Fibroblast of peridontal ligament (primary cell): ENCODE measurements at regions not wholly inside any gene's neighbourhood (a gene's known extent, or its start where the extent isn't known, plus 50 kb on each side); places are given as distances from the start of the nearest gene placed in this dataset.

ENCODE experiments used
- DNase-seq: peaks from one replicate; pipeline ENCODE4 v3.0.0-alpha.2; 2010; ENCODE audit errors: extremely low read depth

DNA sequence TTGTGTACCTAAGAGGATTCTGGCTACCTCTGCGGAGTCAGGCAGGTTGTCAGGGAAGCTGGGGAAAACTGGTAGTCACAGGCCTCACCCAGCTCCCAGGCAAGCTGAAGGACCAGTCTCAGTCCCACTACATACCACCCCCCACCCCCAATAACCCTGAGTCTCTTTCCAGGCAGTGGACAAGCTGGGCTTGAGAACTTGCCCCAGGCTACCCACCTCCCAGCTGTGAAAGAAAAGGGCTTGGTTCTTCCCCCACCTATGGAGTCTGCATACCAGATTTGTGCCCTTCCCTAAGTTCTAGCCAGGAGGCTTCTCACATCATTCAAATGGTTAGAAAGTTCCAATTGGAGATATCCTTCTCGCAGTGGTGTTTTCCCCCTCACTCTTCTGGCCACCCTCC lies 1678.8 kb downstream of the MAT2B start:
- DNase-seq: no peak

- DNase-seq: no peak
Measured at GRCh38 chr5:165185716-165186115, 1680.3 kb downstream of the MAT2B start.

GRCh38 chr5:165187815-165188214 lies 1682.4 kb downstream of the MAT2B start:
- DNase-seq: no peak

GRCh38 chr5:165188556-165189175 lies 1683.2 kb downstream of the MAT2B start:
- DNase-seq: no peak

DNA sequence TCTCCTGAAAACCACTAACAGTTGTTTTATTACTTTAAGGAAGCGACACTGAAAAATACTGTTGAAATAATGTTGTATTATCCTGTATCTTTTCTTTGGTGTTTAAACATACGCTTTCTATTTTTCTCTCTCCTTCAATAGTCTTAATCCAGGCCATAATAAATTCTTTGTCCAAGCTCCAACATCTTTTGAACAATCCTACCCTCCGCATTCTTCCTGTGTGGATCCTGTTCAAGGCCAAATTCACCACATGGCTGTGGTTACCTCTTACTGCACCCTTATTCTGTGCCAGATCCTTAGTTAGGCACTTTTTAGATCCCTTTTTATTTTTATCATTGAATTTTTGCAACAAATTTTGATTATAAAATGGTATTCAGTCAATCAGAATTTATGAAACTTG lies 1691.5 kb downstream of the MAT2B start:
- DNase-seq: no peak

GRCh38 chr5:165201369-165201768 lies 1696.0 kb downstream of the MAT2B start:
- DNase-seq: peak; percentile 64

GRCh38 chr5:165201771-165202518 lies 1696.5 kb downstream of the MAT2B start:
- DNase-seq: peak; percentile 60

DNA sequence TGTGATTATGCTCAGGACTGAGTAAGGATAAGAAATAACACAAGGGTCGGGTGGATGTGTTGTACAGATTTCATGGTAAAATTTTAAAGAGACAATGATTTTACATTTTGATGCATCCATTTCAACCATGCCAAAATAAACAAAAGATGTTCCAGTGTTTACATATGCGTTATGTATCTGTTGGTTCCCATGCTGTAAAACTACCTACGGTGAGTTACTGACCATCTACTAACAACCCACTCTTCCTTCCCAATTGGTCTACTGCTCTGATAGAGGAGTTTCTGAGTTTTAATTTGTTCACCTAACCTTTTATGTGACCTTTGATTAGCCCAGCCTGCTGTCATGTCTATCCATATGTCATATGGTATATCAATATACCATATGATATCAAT lies 1697.1 kb downstream of the MAT2B start:
- no peak for DNase-seq

DNA sequence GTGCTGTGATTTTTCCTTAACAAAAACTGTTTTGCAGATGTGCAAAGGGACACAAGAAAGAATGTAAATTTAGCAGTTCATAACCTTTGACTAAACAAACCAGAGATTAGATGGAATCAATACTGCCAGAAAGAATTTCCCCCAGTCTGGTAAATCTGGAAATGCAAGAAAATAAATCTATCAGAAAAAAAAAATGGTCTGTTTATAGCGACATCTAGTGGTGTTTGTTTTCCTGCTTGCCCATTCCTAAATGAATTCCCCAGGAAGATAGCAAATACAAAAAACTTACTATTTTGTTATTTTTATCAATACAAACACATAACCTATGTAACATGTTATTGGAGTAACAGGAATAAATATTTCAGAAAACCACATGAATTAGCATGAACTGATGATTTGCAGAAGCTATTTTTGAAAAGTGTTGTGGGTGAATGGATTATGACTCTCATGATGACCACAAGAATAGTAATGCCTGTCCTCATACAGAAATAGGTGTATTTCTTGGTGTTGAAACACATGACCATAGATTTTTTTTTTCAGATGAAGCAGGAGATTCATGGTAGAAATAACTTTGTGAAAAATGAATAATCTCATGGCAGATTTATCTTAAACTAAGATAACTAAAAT lies 1703.8 kb downstream of the MAT2B start:
- DNase-seq: peak; percentile 65

DNA sequence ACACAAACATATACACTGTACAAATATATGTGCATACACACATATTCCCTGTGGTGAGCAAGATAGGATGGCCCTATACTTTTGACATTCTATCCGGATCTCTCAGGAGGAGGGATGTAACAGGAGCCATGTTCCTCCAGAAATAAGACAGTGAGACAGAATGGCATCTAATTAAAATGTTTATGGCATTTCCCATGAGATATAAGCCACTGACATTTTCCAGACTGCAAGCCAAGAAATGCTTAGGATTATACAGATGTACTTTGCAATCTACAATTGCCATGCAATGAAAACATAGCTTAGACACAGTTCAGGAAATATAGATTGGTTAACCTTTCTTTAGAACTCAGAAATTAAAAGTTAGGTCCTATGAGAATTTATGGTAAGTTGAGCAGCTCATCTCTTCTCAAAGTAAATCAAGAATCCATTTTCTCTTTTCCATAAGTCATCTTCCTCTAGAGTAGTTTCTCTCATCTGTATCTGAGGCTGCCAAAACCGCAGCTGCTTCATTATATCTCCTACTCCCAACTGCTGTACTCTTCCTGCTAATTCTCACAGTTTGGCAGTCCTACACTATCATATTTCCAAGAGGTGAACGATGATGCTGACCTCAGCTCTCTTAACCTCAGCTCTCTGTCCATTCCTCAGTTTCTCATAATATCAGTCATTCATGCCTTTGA lies 1719.1 kb downstream of the MAT2B start:
- DNase-seq: no peak

DNA sequence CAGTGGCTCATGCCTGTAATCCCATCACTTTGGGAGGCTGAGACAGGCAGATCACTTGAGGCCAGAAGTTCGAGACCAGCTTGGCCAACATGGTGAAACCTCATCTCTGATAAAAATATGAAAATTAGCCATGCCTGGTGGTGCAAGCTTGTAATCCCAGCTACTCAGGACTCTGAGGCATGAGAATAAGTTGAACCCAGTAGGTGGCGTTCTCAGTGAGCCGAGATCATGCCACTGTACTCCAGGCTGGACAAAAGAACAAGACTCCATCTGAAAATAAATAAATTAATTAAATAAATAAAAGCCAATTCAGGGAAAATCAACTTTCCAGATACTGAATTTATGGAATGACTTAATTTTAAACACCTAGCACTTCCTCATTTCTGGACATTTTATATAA lies 1722.1 kb downstream of the MAT2B start:
- DNase-seq: peak; percentile 14

- DNase-seq: no peak
Measured at GRCh38 chr5:165228184-165228583, 1722.8 kb downstream of the MAT2B start.

- DNase-seq: no peak
Measured at GRCh38 chr5:165231821-165232508, 1726.5 kb downstream of the MAT2B start.

DNA sequence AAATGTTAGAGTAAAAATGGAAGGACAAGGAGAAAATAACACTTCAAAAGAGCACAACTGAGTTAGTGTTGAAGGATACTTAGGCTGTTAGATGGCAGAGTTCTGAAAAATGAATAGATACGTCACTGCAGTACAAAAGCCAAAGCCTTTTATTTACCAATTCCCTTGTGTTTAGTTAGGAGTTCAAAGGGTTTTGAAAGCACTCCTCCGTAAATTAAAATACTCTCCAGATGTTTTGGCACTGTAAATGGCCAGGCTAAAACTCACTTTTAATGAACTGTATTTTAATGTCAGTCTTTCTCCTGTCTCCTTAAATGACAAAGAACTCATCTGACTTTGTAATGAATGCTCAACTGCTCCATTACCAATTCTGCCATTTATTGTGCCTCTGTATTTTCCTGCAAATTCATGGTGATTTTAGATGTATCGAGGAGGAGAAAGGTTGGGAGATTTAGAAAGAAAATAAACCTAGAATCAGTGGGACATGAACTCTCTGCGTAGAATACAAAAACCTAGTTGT lies 1727.2 kb downstream of the MAT2B start:
- peak; percentile 8 for DNase-seq

DNA sequence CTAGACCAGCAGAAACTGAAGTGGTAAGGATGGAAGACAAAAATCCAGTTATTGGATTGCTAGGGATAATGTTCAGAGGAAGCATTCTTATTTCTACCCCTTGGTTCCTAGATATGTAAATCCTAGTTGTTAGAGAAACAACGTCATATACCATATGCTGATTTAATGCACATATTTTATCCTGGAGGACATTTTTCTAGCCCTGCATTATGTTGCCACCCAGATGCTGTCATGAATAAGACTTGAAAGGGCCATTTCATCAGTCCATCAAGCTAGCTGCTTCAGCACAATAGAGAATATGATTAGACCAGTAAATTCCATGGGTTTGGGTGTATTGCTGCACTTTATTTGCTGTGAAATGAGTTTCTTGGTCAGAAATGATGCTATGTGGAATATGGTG lies 1736.4 kb downstream of the MAT2B start:
- DNase-seq: no peak

DNA sequence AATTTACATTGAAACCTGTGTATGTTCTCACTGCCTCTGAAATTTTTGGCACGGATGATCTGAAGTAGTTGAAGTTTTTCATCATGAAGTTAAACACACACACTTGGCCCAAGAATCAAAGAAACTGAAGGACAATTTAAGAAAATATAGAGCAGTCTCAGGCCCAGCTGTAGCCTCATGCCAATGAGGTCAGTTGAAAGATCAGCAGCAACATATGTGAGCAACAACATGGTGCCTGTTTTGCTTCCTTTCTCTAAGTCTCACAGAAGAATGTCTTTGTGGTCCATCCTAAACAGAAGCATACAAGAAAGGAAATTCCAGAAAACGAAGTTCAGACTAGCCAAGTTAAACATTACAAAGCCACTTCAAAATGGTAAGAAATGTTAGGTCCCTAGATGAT lies 1737.2 kb downstream of the MAT2B start:
- DNase-seq: peak; percentile 52

- no peak for DNase-seq
Measured at GRCh38 chr5:165244407-165244806, 1739.0 kb downstream of the MAT2B start.

DNA sequence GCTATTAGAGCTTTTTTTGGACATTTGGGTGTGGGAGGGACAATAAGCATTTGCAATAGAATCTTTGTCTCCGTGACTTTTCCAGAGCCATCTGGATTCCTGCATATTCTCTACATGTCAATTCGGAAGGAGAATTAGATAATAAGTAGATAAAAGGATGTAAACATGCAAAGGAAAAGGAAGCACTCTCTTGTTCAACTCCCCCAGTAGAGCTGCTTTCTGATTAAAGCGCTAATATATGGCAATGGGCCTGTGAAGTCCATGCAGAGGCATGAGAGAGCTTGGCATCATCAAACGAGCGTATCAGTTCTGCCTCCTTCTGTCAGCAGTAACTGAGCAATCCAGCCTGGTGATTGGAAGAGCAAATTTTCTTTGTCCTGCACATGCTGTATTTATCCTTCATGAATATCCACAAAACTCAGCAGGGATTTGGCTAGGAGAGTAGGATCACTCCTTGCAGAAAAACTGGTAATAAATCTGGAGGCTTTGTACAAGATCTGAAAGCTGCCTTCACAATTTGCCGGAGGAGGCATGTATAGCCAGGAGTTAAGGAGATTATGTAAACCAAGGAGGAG lies 1752.9 kb downstream of the MAT2B start:
- DNase-seq: no peak

GRCh38 chr5:165260426-165260825 lies 1755.0 kb downstream of the MAT2B start:
- no peak for DNase-seq

- no peak for DNase-seq
Measured at GRCh38 chr5:165263536-165263935, 1758.1 kb downstream of the MAT2B start.

GRCh38 chr5:165266939-165267338 lies 1761.5 kb downstream of the MAT2B start:
- DNase-seq: no peak
